ENCODE measurements at regions not wholly inside any gene's neighbourhood (a gene's known extent, or its start where the extent isn't known, plus 50 kb on each side); places are given as distances from the start of the nearest gene placed in this dataset.
A peak's percentile ranks its signal among the peaks of the same experiment; 100 is the strongest.

DNA sequence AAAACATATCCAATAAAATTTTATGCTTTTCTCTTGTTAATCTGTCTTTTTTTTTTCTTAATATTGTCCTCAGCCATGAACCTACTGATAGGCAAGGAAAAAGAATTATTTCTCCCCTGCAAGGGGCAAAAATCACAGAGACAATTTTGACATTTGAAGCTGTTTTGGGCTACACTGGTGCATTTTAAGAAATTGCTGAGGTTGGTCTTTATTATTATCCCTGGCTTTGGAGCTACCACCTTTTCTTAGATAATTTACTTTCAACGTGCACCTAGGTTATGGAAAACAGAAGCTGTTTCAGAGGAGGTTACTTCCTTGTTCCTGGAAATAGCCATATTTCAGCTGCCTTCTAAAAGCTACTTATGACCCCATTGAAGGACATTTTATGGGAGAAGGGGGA lies 195.5 kb upstream of the KYNU start:
- CTCF ChIA-PET: interaction anchor here (0.6 to 3.6 kb wide), 18 partner anchors 10 to 307 kb away, joined by 3 to 23 read pairs (median 6); partner anchors contain the start of gene KYNU
- FAIRE-seq: no peak
- Histone ChIP-seq H3K4me2 (peak overlapping the region; percentile 60; the same call in 2 of the 3 replicates), H3K4me3 (no peak overlapping the region), H3K9me3 (peaks cover 10% of the 10 kb centered on the region; the same call in 2 of the 3 replicates), H3K27ac (peak overlapping the region; percentile 62 to 74), H3K4me1 (peaks cover 24% of the 10 kb centered on the region)
- POLR2A ChIA-PET: no interaction called here
- peak; percentile 36 for TF ChIP-seq MAFK (IDR thresholded peaks at IDR 0.05; ENCODE audit: partially characterized antibody)
- no peak for TF ChIP-seq CBX8 (IDR thresholded peaks at IDR 0.05)
- ATAC-seq: no peak
- no peak for DNase-seq (ENCODE audit: low read depth in 1 of 2, low spot score in 1 of 2)
- WGBS (ENCODE audit: missing lambda C conversion rate): 9% methylated on average over 1 of the region's 1 CpG

DNA sequence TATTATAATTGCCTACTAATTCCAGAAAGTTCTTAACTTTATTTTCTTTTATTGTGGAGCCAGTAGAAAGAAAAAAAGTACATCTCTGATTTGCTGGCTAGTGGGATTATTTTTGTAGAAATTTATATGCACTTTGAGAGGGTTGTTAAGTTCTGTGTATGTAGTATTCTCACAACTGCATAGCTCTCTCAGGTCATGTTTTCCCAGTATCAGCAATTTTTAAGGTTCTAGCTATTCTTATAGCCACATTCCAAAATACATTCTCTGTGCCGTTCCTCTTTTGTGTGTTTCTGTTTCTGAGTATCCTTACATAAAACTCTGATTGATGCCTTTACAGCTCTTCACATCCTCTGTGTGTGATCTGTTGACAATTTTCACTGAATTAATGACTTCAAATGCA lies 199.3 kb upstream of the KYNU start:
- H3K4me3 ChIP-seq: no peak overlapping the region
- no peak overlapping the region for H3K4me2 ChIP-seq
- DNase-seq (ENCODE audit: low read depth in 1 of 2, low spot score in 1 of 2) (no peak), ATAC-seq (no peak), FAIRE-seq (no peak)
- WGBS (ENCODE audit: missing lambda C conversion rate): 96% methylated on average over 1 of the region's 1 CpG
- no peak for TF ChIP-seq HEYL (CRISPR knock-in tag; IDR thresholded peaks at IDR 0.05)
- TF ChIP-seq MAFK (IDR thresholded peaks at IDR 0.05; ENCODE audit: partially characterized antibody): peak; percentile 71
- no peak overlapping the region for H3K27ac ChIP-seq
- H3K4me1 ChIP-seq: peaks cover 13% of the 10 kb centered on the region
- H3K9me3 ChIP-seq: no peaks in the 10 kb centered on the region
- ChIA-PET POLR2A (no interaction called here), CTCF (no interaction called here)

DNA sequence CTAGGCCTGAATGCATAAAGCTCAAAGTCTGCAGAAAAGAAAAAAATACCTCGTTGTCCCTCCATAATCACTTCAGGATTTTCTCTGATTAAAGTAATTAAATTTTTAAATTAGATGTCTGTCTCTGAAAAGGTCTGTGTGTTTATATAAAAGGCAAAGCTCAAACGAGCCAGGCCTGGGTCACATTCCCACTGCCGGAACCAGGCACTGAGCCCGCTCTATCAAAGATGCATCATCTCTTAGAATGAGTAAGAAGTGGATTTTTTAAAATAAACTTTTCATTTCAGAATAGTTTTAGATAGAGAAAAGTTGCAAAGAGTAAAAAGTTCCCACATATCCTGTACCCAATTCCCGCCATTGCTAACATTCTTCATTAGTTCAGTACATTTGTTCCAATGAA lies 202.1 kb upstream of the KYNU start:
- TF ChIP-seq EP300 (IDR thresholded peaks at IDR 0.05): no peak
- TF ChIP-seq ZFP36 (IDR thresholded peaks at IDR 0.05; ENCODE audit: borderline replicate concordance, partially characterized antibody): no peak
- TF ChIP-seq KDM1A (IDR thresholded peaks at IDR 0.05; ENCODE audit: low read depth): no peak
- TF ChIP-seq USF2 (IDR thresholded peaks at IDR 0.05): no peak
- no peak for TF ChIP-seq MAZ (IDR thresholded peaks at IDR 0.05; ENCODE audit: borderline replicate concordance, low read depth, low read length)
- no peak for TF ChIP-seq FOXS1 (CRISPR knock-in tag; IDR thresholded peaks at IDR 0.05)
- TF ChIP-seq E2F6 (IDR thresholded peaks at IDR 0.05; ENCODE audit: borderline replicate concordance, low read depth): no peak
- TF ChIP-seq RNF2 (IDR thresholded peaks at IDR 0.05; ENCODE audit: borderline replicate concordance, low read depth): no peak
- no peak for TF ChIP-seq HEYL (CRISPR knock-in tag; IDR thresholded peaks at IDR 0.05)
- no peak for TF ChIP-seq HMGXB4 (CRISPR knock-in tag; IDR thresholded peaks at IDR 0.05; ENCODE audit: borderline replicate concordance)
- TF ChIP-seq, protein P1, sequence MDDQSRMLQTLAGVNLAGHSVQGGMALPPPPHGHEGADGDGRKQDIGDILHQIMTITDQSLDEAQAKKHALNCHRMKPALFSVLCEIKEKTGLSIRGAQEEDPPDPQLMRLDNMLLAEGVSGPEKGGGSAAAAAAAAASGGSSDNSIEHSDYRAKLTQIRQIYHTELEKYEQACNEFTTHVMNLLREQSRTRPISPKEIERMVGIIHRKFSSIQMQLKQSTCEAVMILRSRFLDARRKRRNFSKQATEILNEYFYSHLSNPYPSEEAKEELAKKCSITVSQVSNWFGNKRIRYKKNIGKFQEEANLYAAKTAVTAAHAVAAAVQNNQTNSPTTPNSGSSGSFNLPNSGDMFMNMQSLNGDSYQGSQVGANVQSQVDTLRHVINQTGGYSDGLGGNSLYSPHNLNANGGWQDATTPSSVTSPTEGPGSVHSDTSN (IDR thresholded peaks at IDR 0.05): no peak
- TF ChIP-seq CHD4 (IDR thresholded peaks at IDR 0.05; ENCODE audit: borderline replicate concordance): no peak
- TF ChIP-seq CTCF (IDR thresholded peaks at IDR 0.05): no peak
- no peak for TF ChIP-seq NR3C1 (IDR thresholded peaks at IDR 0.05)
- no peak for TF ChIP-seq FOSB (CRISPR knock-in tag; IDR thresholded peaks at IDR 0.05)
- TF ChIP-seq CBX2 (IDR thresholded peaks at IDR 0.05; ENCODE audit: borderline replicate concordance, low read depth): no peak
- no peak for TF ChIP-seq HOXB5 (CRISPR knock-in tag; IDR thresholded peaks at IDR 0.05)
- ATAC-seq: no peak
- CTCF ChIA-PET: interaction anchor here (0.6 to 1.5 kb wide), 3 partner anchors 202 to 314 kb away, joined by 3 to 4 read pairs (median 3); partner anchors contain the start of gene KYNU

More for the DNA sequence above, 202.1 kb upstream of the KYNU start:
- FAIRE-seq (no peak), DNase-seq (ENCODE audit: low read depth in 1 of 2, low spot score in 1 of 2) (no peak)
- POLR2A ChIA-PET: no interaction called here
- no peak overlapping the region for H3K4me2 ChIP-seq
- no peak overlapping the region for H3K4me3 ChIP-seq
- no peaks in the 10 kb centered on the region for H3K4me1 ChIP-seq
- WGBS (ENCODE audit: missing lambda C conversion rate): 72% methylated on average over 5 of the region's 5 CpGs
- H3K27ac ChIP-seq: no peak overlapping the region
- H3K9me3 ChIP-seq: no peaks in the 10 kb centered on the region

All from A549 (cell line).